DMS153 treated with DMSO at 0.1 percent for 48 hours (cell line): ENCODE measurements at regions not wholly inside any gene's neighbourhood (a gene's known extent, or its start where the extent isn't known, plus 50 kb on each side); places are given as distances from the start of the nearest gene placed in this dataset.

Source experiments
- DNase-seq: peaks from one replicate; lab custom pipeline; 2025; ENCODE audit not compliant: unreplicated experiment; lab: John Stamatoyannopoulos, UW

- no peak for DNase-seq
Measured at GRCh38 chr11:15889363-15890030, 466.8 kb downstream of the SOX6 start.

- DNase-seq = no peak
Measured at GRCh38 chr11:15890031-15890713, 466.2 kb downstream of the SOX6 start.

- no peak for DNase-seq
Measured at GRCh38 chr11:15893080-15893492, 463.3 kb downstream of the SOX6 start.

- DNase-seq = no peak
Measured at GRCh38 chr11:15896026-15896425, 460.3 kb downstream of the SOX6 start.

- DNase-seq = no peak
Measured at GRCh38 chr11:15896530-15896929, 459.8 kb downstream of the SOX6 start.

GRCh38 chr11:15897211-15897960, 459.0 kb downstream of the SOX6 start:
- DNase-seq = no peak

- DNase-seq = no peak
Measured at GRCh38 chr11:15901054-15901453, 455.3 kb downstream of the SOX6 start.

- no peak for DNase-seq
Measured at GRCh38 chr11:15901790-15902189, 454.6 kb downstream of the SOX6 start.

GRCh38 chr11:15903246-15903645, 453.1 kb downstream of the SOX6 start:
- no peak for DNase-seq

- no peak for DNase-seq
Measured at GRCh38 chr11:15905366-15906104, 450.8 kb downstream of the SOX6 start.

- no peak for DNase-seq
Measured at GRCh38 chr11:15906481-15907035, 449.8 kb downstream of the SOX6 start.

- no peak for DNase-seq
Measured at GRCh38 chr11:15907806-15908205, 448.5 kb downstream of the SOX6 start.

GRCh38 chr11:15909937-15910598, 446.3 kb downstream of the SOX6 start:
- no peak for DNase-seq

GRCh38 chr11:15910761-15911160, 445.6 kb downstream of the SOX6 start:
- DNase-seq = no peak

GRCh38 chr11:15911377-15912044, 444.8 kb downstream of the SOX6 start:
- no peak for DNase-seq

- no peak for DNase-seq
Measured at GRCh38 chr11:15912291-15912690, 444.1 kb downstream of the SOX6 start.

- DNase-seq = no peak
Measured at GRCh38 chr11:15912825-15913224, 443.5 kb downstream of the SOX6 start.

GRCh38 chr11:15913261-15913660, 443.1 kb downstream of the SOX6 start:
- DNase-seq = no peak
